HG02798 (cell line): ENCODE measurements at regions not wholly inside any gene's neighbourhood (a gene's known extent, or its start where the extent isn't known, plus 50 kb on each side); places are given as distances from the start of the nearest gene placed in this dataset.
A peak's percentile ranks its signal among the peaks of the same experiment; 100 is the strongest.
"Not testable (repeated sequence)": the region's sequence is repeated elsewhere in the genome, so short reads cannot be mapped to it uniquely, and the experiment has no call there.

Experiments
- ATAC-seq: cut with Tn5 transposase; IDR thresholded peaks from one replicate; pipeline ENCODE4 v1.9.1; 2021; ENCODE audit warnings: mild to moderate bottlenecking; ENCODE audit not compliant: unreplicated experiment, poor library complexity

GRCh38 chr10:22158426-22158825, 59.4 kb downstream of the EBLN1 start:
- no peak for ATAC-seq

DNA sequence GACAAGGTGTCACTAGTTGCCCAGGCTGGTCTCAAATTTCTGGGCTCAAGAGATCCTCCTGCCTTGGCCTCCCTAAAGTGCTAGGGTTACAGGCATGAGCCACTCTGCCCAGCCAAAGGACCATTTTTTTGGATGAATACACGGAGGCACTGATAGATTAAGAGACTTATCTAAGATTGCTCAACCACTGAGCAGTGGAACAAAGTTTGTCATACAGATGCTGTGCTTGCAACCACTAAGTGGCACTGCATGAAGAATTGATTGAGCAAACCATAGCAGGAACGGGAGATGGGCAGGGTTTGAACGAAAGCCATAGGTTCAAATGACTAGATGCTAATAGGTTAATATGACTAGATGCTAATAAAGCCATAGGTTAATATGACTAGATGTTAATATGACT, 61.1 kb downstream of the EBLN1 start:
- no peak for ATAC-seq

GRCh38 chr10:22152403-22152802, 65.4 kb downstream of the EBLN1 start:
- no peak for ATAC-seq

DNA sequence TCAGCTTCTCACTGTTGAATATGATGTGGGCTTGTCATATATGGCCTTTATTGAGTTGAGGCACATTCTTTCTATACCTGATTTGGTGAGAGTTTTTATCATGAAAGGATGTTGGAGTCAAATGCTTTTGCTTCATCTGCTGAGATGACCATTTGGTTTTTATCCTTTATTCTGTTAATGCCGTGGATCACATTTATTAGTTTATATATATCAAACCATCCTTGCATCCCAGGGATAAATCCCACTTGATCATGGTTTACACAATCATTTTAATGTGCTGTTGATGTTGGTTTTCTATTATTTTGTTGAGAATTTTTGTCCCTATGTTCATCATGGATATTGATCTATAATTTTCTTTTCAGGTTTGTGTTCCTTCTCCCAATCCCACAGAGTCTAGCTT, 67.0 kb downstream of the EBLN1 start:
- ATAC-seq = no peak

DNA sequence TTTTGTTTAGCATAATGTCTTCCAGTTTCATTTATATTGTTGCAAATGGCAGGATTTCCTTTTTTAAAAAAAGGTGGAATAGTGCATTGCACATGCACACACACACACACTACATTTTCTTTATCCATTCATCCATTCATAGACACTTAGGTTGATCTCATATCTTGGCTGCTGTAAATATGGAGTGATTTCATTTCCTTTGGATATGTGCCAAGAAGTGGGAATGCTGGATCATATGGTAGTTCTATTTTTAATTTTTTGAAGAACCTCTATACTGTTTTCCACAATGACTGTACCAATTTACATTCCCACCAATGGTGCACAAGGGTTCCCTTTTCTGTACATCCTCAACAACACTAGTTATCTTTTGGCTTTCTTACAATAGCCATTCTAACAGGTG, 68.9 kb downstream of the EBLN1 start:
- no peak for ATAC-seq

DNA sequence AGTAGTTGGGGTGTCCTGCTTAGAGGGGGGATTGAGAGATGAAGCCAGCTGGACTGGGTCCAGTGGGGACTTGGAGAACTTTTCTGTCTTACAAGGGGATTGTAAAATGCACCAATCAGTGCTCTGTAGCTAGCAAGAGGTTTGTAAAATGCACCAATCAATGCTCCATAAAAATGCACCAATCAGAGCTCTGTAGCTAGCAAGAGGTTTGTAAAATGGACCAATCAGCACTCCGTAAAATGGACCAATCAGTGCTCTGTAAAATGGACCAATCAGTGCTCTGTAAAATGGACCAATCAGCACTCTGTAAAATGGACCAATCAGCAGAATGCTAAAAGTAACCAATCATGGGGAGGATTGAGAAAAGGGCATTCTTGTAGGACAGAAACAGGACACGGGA, 71.9 kb downstream of the EBLN1 start:
- not testable (repeated sequence) for ATAC-seq

- no peak for ATAC-seq
Observed at GRCh38 chr10:22137542-22137941, 80.3 kb downstream of the EBLN1 start.

DNA sequence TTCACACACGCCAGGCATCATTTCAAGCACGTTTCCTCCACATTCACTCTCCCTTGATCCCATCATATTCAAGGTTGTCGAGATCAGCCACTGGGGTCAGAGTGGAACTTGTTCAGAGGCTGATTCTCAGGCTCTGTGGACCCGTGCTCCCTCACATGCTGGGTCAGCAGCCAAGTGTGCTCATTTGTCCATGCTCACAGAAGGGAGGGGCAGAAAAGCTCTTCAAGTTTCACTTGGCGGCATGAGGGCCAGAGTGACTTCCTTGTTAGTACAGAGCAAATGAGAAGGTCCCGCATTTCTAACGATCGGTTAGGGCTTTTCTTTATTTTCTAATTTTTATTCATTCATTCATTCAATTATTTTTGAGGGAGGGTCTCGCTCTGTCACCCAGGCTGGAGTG, 82.2 kb downstream of the EBLN1 start:
- ATAC-seq = no peak

- ATAC-seq = no peak
Observed at GRCh38 chr10:22133749-22134624, 83.8 kb downstream of the EBLN1 start.

GRCh38 chr10:22130824-22131223, 87.0 kb downstream of the EBLN1 start:
- ATAC-seq = not testable (repeated sequence)

- ATAC-seq = not testable (repeated sequence)
Observed at GRCh38 chr10:22129612-22130011, 88.2 kb downstream of the EBLN1 start.

DNA sequence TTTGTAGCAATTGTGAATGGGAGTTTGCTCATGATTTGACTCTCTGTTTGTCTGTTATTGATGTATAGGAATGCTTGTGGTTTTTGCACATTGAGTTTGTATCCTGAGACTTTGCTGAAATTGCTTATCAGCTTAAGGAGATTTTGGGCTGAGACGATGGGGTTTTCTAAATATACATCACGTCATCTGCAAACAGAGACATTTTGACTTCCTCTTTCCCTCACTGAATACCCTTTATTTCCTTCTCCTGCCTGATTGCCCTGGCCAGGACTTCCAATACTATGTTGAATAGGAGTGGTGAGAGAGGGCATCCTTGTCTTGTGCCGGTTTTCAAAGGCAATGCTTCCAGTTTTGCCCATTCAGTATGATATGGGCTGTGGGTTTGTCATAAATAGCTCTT, 96.6 kb downstream of the EBLN1 start:
- not testable (repeated sequence) for ATAC-seq

- ATAC-seq = not testable (repeated sequence)
Observed at GRCh38 chr10:22120072-22120471, 97.7 kb downstream of the EBLN1 start.

GRCh38 chr10:22119575-22119974, 98.2 kb downstream of the EBLN1 start:
- not testable (repeated sequence) for ATAC-seq

DNA sequence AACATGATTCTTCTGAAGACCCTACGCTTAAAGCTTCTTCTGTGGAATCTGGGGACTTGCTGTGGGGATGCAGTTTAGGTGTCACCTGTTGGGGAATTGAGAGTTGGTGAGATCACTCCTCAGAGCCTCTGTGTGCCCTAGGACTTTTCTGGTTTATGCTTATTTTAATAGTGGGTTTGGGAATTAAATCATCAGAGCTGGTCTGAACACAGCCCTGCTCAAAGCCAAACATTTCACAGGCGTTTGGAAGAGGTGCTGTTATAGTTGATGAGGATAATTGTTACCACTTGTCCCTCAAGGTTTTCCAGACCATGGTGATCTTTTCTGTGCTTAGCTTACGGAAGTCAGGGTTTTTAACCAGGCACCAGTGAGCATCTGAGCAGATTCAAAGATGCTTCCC, 106.1 kb downstream of the EBLN1 start:
- ATAC-seq = no peak

GRCh38 chr10:22111260-22111659, 106.6 kb downstream of the EBLN1 start:
- no peak for ATAC-seq

- no peak for ATAC-seq
Observed at GRCh38 chr10:22110761-22111160, 107.1 kb downstream of the EBLN1 start.

- ATAC-seq = no peak
Observed at GRCh38 chr10:22105270-22105669, 101.7 kb upstream of the DNAJC1 start.

DNA sequence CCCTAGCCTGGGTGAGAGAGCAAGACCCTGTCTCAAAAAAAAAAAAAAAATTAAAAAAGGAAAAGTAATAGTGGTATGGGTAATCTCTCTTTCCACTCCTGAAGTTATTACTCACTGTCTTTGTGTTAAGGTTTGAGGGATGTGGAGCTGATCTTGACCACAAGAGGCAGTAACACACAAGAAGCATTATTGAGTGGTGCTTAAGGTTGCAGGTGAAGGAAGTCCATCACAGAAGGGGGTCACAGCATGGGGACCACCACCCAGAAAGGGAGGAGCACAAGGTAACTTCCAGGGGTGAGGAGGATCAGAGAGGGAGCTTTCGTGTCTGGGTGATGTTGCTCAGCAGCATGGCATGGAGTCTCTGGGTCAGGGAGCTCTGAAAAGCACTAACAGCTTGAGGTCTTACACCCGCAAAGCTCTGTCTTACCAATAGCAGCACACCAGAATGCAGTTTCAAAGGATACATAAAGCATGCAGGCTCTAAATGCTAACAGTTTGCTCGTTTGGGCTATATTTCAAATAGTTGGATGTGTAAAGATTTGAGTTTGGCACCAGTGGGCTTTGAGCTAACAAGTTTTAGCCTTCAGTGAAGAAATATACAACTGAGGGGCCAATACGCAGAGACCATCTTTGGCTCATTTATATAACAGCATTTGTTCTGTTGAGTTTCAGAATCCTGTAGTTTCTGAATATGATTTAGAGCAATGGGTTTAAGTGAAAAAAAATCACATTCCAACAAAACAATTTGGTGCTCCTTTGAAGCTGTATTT, 100.4 kb upstream of the DNAJC1 start:
- peak; percentile 49 for ATAC-seq

DNA sequence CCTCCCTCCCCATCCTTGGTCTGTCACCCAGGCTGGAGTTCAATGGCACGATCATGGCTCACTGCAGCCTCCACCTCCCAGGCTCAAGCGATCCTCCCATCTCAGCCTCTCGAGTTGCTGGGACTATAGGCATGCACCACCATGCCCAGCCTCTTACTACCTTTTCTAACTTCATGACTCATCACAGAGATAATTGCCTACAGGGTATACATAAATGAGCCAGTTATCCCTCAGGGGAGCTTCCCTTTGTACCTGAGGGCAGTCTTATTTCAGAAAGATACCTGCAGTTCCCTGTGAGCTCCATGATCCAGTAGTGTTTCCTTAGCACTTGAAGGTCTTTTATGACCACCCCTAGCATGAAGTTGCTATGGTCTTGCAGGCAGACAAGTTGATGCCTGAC, 94.2 kb upstream of the DNAJC1 start:
- no peak for ATAC-seq

DNA sequence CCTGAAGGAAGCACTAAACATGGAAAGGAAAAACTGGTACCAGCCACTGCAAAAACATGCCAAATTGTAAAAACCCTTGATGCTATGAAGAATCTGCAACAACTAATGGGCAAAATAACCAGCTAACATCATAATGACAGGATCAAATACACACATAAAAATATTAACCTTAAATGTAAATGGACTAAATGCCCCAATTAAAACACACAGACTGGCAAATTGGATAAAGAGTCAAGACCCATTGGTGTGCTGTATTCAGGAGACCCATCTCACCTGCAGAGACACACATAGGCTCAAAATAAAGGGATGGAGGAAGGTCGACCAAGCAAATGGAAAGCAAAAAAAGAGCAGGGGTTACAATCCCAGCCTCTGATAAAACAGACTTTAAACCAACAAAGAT, 87.7 kb upstream of the DNAJC1 start:
- not testable (repeated sequence) for ATAC-seq

DNA sequence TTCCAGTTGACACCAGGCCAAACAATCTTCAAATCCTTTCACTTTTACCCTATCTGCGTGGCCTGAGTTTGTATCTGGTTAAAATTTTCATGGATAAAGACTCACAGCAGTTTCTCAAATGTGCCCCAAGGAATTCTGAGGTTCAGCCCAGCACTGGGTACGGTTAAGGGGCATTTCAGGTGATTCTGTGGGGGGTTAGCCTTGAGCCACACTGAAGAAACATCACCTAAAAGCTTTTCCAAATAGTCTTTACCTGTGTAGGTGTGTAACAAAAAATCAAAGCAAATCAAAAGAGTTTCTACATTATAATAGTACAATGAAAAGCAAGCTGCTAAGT, 83.8 kb upstream of the DNAJC1 start:
- no peak for ATAC-seq
